ENCODE measurements at regions not wholly inside any gene's neighbourhood (a gene's known extent, or its start where the extent isn't known, plus 50 kb on each side); places are given as distances from the start of the nearest gene placed in this dataset.

GRCh38 chr5:60340326-60340725 lies 359.6 kb downstream of the DEPDC1B start:
- TF ChIP-seq POLR2A (IDR thresholded peaks at IDR 0.05) = no peak
- no peak for TF ChIP-seq EP300 (IDR thresholded peaks at IDR 0.05)
